ENCODE measurements at regions not wholly inside any gene's neighbourhood (a gene's known extent, or its start where the extent isn't known, plus 50 kb on each side); places are given as distances from the start of the nearest gene placed in this dataset.

DNA sequence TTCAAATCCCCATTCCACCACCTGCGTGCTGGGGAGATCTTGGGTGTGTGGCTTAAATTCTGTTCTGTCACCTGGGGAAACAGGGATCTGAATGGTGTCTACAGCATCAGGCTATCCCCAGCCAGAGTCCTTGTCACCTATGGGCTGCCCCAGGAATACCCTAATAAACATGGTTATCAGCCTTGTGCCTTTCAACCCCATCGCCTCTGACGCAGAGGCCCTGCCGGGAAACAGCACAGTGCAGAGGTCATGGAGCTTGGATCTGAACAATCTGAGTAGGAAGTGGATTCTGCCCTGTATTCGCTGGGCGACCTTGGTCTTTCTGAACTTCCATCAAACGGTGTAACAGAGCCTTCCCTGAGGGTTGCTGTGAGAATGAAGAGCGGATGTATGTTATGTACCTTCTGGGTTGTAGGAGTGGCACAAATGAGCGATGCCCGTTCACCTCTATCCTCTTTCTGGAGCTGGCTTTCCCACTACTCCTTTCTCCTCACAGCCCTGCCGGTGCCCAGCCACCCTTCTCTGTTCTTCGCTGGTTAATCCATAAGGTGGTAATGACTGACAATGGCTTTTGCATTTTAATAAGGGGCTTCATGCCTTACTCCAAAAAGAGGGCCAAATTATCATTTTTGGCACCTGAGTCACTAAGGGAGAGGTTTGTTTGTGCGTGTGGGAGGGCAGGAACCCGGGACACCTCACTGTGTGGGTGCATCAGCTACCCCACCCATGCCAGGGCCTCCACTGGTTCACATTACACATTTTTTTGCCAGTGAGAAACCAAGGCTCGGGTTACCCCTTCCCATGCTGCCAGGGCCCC lies 256.5 kb downstream of the MYCN start:
- Histone ChIP-seq H3K9me3 (no peaks in the 10 kb centered on the region), H3K4me1 (no peaks in the 10 kb centered on the region), H3K27ac (peak overlapping the region in 6 of 8 donors; percentile 17 to 67 (median 50)), H3K4me3 (no peak overlapping the region), H3K36me3 (no peaks in the 10 kb centered on the region), H3K27me3 (replicated peaks in 1 of 7) (no peaks in the 10 kb centered on the region)
- TF ChIP-seq POLR2AphosphoS5 (IDR thresholded peaks at IDR 0.05), result peak in 2 of 3 donors; percentile 36 to 51
- TF ChIP-seq CTCF (IDR thresholded peaks at IDR 0.05 in 8 of 11, conservative IDR thresholded peaks at IDR 0.05 in 3 of 11), result no peak
- WGBS, 5 donors, result 70 to 82% (median 78%) methylated on average over 15 of the region's 15 CpGs
- intact Hi-C loops (cut with DNase I; ENCODE audit: low total_unique reads), result no loop called here
- no peak for DNase-seq

GRCh38 chr2:16195681-16196070 lies 255.3 kb downstream of the MYCN start:
- no peaks in the 10 kb centered on the region for H3K9me3 ChIP-seq
- intact Hi-C loops (cut with DNase I; ENCODE audit: low total_unique reads), result no loop called here
- no peak for TF ChIP-seq POLR2A (IDR thresholded peaks at IDR 0.05)
- TF ChIP-seq CTCF (IDR thresholded peaks at IDR 0.05 in 8 of 11, conservative IDR thresholded peaks at IDR 0.05 in 3 of 11), result no peak
- no peak for TF ChIP-seq POLR2AphosphoS5 (IDR thresholded peaks at IDR 0.05)
- H3K27me3 ChIP-seq (replicated peaks in 1 of 7), result no peaks in the 10 kb centered on the region
- H3K4me1 ChIP-seq, result no peaks in the 10 kb centered on the region
- no peak overlapping the region for H3K27ac ChIP-seq
- DNase-seq, result no peak
- no peaks in the 10 kb centered on the region for H3K36me3 ChIP-seq
- 82 to 92% (median 90%) methylated on average over 6 of the region's 6 CpGs for WGBS, 5 donors
- H3K4me3 ChIP-seq, result no peak overlapping the region

DNA sequence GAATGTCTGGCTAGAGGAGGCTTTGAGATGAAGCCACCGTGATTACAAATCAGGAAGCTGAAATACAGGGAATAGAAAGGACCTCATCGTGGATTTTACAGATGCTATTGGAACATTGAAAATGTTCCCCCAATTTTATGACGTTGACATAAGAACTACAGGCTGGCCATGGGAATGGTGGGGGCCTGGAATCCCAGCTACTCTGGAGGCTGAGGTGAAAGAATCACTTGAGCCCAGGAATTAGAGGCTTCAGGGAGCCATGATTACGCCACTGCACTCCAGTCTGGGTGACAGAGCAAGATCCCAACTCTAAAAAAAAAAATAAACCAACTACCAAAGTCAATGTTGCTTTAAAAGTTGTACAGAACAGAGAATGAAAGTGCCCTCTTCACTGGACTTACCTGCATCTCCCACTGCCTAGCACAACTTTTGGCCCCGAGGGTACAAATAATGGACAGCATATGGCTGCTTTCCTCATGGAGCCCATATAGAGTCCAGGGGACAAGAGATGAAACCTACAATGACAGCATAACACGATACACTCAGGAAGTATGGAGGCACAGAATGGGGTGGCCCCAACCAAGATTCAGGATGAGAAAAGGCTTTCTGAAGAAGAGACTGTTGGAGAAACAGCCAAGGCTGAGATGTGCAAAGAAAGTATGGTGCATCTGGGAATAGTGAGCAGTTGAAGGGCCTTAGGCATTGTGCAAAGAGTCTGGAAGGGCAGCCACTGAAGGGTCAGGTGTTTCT lies 254.8 kb downstream of the MYCN start:
- no peak overlapping the region for H3K4me3 ChIP-seq
- no peaks in the 10 kb centered on the region for H3K36me3 ChIP-seq
- H3K27me3 ChIP-seq (replicated peaks in 1 of 7), result no peaks in the 10 kb centered on the region
- TF ChIP-seq POLR2AphosphoS5 (IDR thresholded peaks at IDR 0.05) (no peak), CTCF (IDR thresholded peaks at IDR 0.05 in 8 of 11, conservative IDR thresholded peaks at IDR 0.05 in 3 of 11) (no peak), POLR2A (IDR thresholded peaks at IDR 0.05) (no peak)
- WGBS, 5 donors, result 72 to 86% (median 84%) methylated on average over 6 of the region's 6 CpGs
- no peak overlapping the region for H3K27ac ChIP-seq
- no peaks in the 10 kb centered on the region for H3K9me3 ChIP-seq
- intact Hi-C loops (cut with DNase I; ENCODE audit: low total_unique reads), result no loop called here
- H3K4me1 ChIP-seq, result no peaks in the 10 kb centered on the region
- DNase-seq, result no peak

DNA sequence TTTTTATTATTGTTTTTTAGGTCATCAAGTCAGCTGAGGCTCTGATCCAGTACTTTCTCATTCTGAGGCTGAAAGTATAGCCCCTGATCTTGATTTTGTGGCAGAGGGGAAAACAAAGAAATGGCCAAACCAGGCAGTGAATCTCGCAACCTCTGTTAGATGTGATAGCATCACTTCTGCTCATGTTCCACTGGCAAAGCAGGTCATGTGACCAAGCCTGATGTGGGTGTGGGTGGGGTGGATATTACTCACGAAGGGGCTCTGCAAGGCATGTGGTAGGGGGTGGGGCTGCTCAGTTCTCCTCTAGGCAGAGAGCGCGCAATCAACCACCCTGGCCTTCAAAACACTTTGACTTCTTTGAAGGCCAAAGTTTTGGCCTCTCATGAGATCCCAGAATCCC lies 254.2 kb downstream of the MYCN start:
- H3K4me1 ChIP-seq, result no peaks in the 10 kb centered on the region
- DNase-seq, result no peak
- no peak overlapping the region for H3K27ac ChIP-seq
- no peaks in the 10 kb centered on the region for H3K36me3 ChIP-seq
- WGBS, 5 donors, result 74 to 88% (median 81%) methylated on average over 4 of the region's 4 CpGs
- no peaks in the 10 kb centered on the region for H3K27me3 ChIP-seq (replicated peaks in 1 of 7)
- H3K9me3 ChIP-seq, result no peaks in the 10 kb centered on the region
- no peak overlapping the region for H3K4me3 ChIP-seq
- intact Hi-C loops (cut with DNase I; ENCODE audit: low total_unique reads), result no loop called here
- no peak for TF ChIP-seq CTCF (IDR thresholded peaks at IDR 0.05 in 8 of 11, conservative IDR thresholded peaks at IDR 0.05 in 3 of 11)
- no peak for TF ChIP-seq POLR2A (IDR thresholded peaks at IDR 0.05)
- TF ChIP-seq POLR2AphosphoS5 (IDR thresholded peaks at IDR 0.05), result no peak
